Sigmoid colon (tissue), 6 donors: ENCODE measurements at regions not wholly inside any gene's neighbourhood (a gene's known extent, or its start where the extent isn't known, plus 50 kb on each side); places are given as distances from the start of the nearest gene placed in this dataset.

Experiments
- DNase-seq: peaks from one replicate; pipeline ENCODE4 v3.0.0-alpha.2; 2019
- H3K27ac ChIP-seq, 4 donors: fragments of 200-600 bp; sonication (generic); one replicate each; pipeline ENCODE4 v1.5.1; 2016 to 2019; ENCODE audit warnings: mild to moderate bottlenecking in 1 of 4
- H3K27me3 ChIP-seq, 3 donors: fragments of 200-600 bp; sonication (generic); one replicate each; pipeline ENCODE4 v1.5.1; 2019; ENCODE audit warnings: mild to moderate bottlenecking in 1 of 3
- H3K36me3 ChIP-seq, 4 donors: fragments of 200-600 bp; sonication (generic); one replicate each; pipeline ENCODE4 v1.5.1; 2016 to 2019
- H3K4me1 ChIP-seq, 4 donors: fragments of 200-600 bp; sonication (generic); one replicate each; pipeline ENCODE4 v1.5.1; 2017 to 2019
- H3K4me3 ChIP-seq, 4 donors: fragments of 200-600 bp; sonication (generic); one replicate each; pipeline ENCODE4 v1.5.1; 2017 to 2019; ENCODE audit warnings: mild to moderate bottlenecking in 2 of 4, moderate library complexity in 1 of 4
- H3K9me3 ChIP-seq, 4 donors: fragments of 200-600 bp in 3 of 4; sonication (generic) in 3 of 4; one replicate each; pipeline versions ENCODE4 v1.5.1 to v1.6.1; 2013 to 2019
- CTCF ChIP-seq, 4 experiments: fragments of 450-650 bp in 3 of 4; fragments of 200-600 bp in 1 of 4; IDR thresholded peaks; one replicate each; pipeline ENCODE4 v1.5.1; 2016 to 2019; ENCODE audit warnings: antibody characterized with exemption in 4 of 4, mild to moderate bottlenecking in 3 of 4, moderate library complexity in 2 of 4
- EP300 ChIP-seq, 4 donors: sonication (generic); formaldehyde crosslinking; IDR thresholded peaks; one replicate each; pipeline ENCODE4 v1.6.1; 2017; ENCODE audit warnings: antibody characterized with exemption in 4 of 4
- POLR2A ChIP-seq, 2 donors: fragments of 450-650 bp; IDR thresholded peaks; one replicate each; pipeline ENCODE4 v1.6.1; 2016; ENCODE audit warnings: antibody characterized with exemption in 2 of 2, mild to moderate bottlenecking in 2 of 2, moderate library complexity in 2 of 2
- POLR2AphosphoS5 ChIP-seq, 4 donors: sonication (generic); formaldehyde crosslinking; IDR thresholded peaks; one replicate each; pipeline ENCODE4 v1.6.1; 2017; ENCODE audit warnings: antibody characterized with exemption in 4 of 4
- WGBS, 2 donors: extraction: QIAGEN DNeasy Blood & Tissue Kit; methylation state at CpG; one replicate each; pipeline ENCODE4 v1.1.7; 2013; 5-methylcytosine and 5-hydroxymethylcytosine counted together
- intact Hi-C: fragments of 100-400 bp; cut with DNase I; formaldehyde crosslinking; loops from one replicate; pipeline ENCODE4 v1.15.1; 2023
- donor health status: healthy with polysubstance abuse.
- donor health status: healthy.

GRCh38 chr2:129740504-129740903 is 239.0 kb upstream of the RAB6C start:
- no peak for TF ChIP-seq EP300 (IDR thresholded peaks at IDR 0.05)
- no peak for TF ChIP-seq POLR2A (IDR thresholded peaks at IDR 0.05)
- no peak for TF ChIP-seq CTCF (IDR thresholded peaks at IDR 0.05)
- TF ChIP-seq POLR2AphosphoS5 (IDR thresholded peaks at IDR 0.05) = no peak
- WGBS, 2 donors = 78 to 88% methylated on average over 7 of the region's 7 CpGs
- no peaks in the 10 kb centered on the region for H3K4me1 ChIP-seq

GRCh38 chr2:129741165-129741564 is 238.3 kb upstream of the RAB6C start:
- TF ChIP-seq POLR2A (IDR thresholded peaks at IDR 0.05) = no peak
- no peak for TF ChIP-seq CTCF (IDR thresholded peaks at IDR 0.05)
- no peak for TF ChIP-seq EP300 (IDR thresholded peaks at IDR 0.05)
- no peak for TF ChIP-seq POLR2AphosphoS5 (IDR thresholded peaks at IDR 0.05)
- Histone ChIP-seq H3K27ac (no peak overlapping the region), H3K9me3 (no peaks in the 10 kb centered on the region), H3K4me1 (no peaks in the 10 kb centered on the region), H3K27me3 (no peaks in the 10 kb centered on the region), H3K36me3 (no peaks in the 10 kb centered on the region), H3K4me3 (no peak overlapping the region)
- DNase-seq = no peak
- WGBS, 2 donors = 88 to 89% methylated on average over 7 of the region's 7 CpGs
- intact Hi-C loops = no loop called here

More at GRCh38 chr2:129740504-129740903, 239.0 kb upstream of the RAB6C start:
- intact Hi-C loops = no loop called here
- Histone ChIP-seq H3K9me3 (no peaks in the 10 kb centered on the region), H3K27me3 (no peaks in the 10 kb centered on the region), H3K36me3 (no peaks in the 10 kb centered on the region), H3K4me3 (no peak overlapping the region), H3K27ac (no peak overlapping the region)
- no peak for DNase-seq

GRCh38 chr2:129741623-129742022 is 237.8 kb upstream of the RAB6C start:
- intact Hi-C loops = no loop called here
- no peaks in the 10 kb centered on the region for H3K4me1 ChIP-seq
- H3K4me3 ChIP-seq = no peak overlapping the region
- no peak overlapping the region for H3K27ac ChIP-seq
- no peak for DNase-seq
- no peaks in the 10 kb centered on the region for H3K36me3 ChIP-seq
- 89 to 91% methylated on average over 12 of the region's 12 CpGs for WGBS, 2 donors
- no peaks in the 10 kb centered on the region for H3K27me3 ChIP-seq
- no peak for TF ChIP-seq CTCF (IDR thresholded peaks at IDR 0.05)
- no peak for TF ChIP-seq POLR2AphosphoS5 (IDR thresholded peaks at IDR 0.05)
- TF ChIP-seq POLR2A (IDR thresholded peaks at IDR 0.05) = no peak
- no peak for TF ChIP-seq EP300 (IDR thresholded peaks at IDR 0.05)
- H3K9me3 ChIP-seq = no peaks in the 10 kb centered on the region

- Histone ChIP-seq H3K27ac (no peak overlapping the region), H3K4me3 (no peak overlapping the region), H3K4me1 (no peaks in the 10 kb centered on the region), H3K27me3 (no peaks in the 10 kb centered on the region), H3K9me3 (no peaks in the 10 kb centered on the region), H3K36me3 (no peaks in the 10 kb centered on the region)
- TF ChIP-seq CTCF (IDR thresholded peaks at IDR 0.05) (no peak), EP300 (IDR thresholded peaks at IDR 0.05) (no peak), POLR2A (IDR thresholded peaks at IDR 0.05) (no peak), POLR2AphosphoS5 (IDR thresholded peaks at IDR 0.05) (no peak)
- intact Hi-C loops = no loop called here
- no peak for DNase-seq
- WGBS, 2 donors = 88 to 92% methylated on average over 23 of the region's 23 CpGs
Observed at GRCh38 chr2:129742415-129743180, 236.9 kb upstream of the RAB6C start.

GRCh38 chr2:129744141-129744540 is 235.3 kb upstream of the RAB6C start:
- Histone ChIP-seq H3K4me1 (no peaks in the 10 kb centered on the region), H3K27ac (no peak overlapping the region), H3K4me3 (no peak overlapping the region), H3K9me3 (no peaks in the 10 kb centered on the region), H3K27me3 (no peaks in the 10 kb centered on the region), H3K36me3 (no peaks in the 10 kb centered on the region)
- intact Hi-C loops = no loop called here
- 95% methylated on average over 7 of the region's 7 CpGs for WGBS, 2 donors
- no peak for DNase-seq
- TF ChIP-seq CTCF (IDR thresholded peaks at IDR 0.05) (no peak), POLR2AphosphoS5 (IDR thresholded peaks at IDR 0.05) (no peak), POLR2A (IDR thresholded peaks at IDR 0.05) (no peak), EP300 (IDR thresholded peaks at IDR 0.05) (no peak)
